ENCODE measurements at regions not wholly inside any gene's neighbourhood (a gene's known extent, or its start where the extent isn't known, plus 50 kb on each side); places are given as distances from the start of the nearest gene placed in this dataset.

DNA sequence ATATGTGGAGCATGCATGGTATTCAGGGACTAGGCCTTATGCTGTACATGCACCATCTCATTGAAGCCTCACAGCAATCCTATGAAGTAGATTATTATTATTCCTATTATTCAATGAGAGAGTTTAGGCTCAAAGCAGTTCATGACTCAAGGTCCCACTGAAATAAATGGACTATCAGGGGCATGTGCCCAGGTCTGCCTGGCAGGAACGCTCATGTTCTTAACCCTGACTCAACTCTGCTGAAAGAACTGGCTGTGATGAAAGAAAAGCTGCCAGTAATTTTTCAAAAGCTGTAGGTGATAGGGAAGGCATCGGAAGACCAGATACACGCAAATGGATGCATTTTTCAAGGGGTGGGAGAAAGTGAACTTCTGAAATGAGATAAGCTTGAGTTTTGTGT is 243.4 kb downstream of the PTTG2 start:
- Histone ChIP-seq H3K4me3 (ENCODE audit: control extremely low read depth in 1 of 5, extremely low read depth in 1 of 5, insufficient read depth in 1 of 5, low read depth in 2 of 5, low read length in 4 of 5) (no peak overlapping the region), H3K27me3 (replicated peaks in 1 of 4; ENCODE audit: control extremely low read depth in 1 of 4, control insufficient read depth in 3 of 4, insufficient read depth in 4 of 4, low read length in 3 of 4) (no peaks in the 10 kb centered on the region), H3K79me2 (ENCODE audit: control insufficient read depth, insufficient read depth, low read length) (no peaks in the 10 kb centered on the region), H3K4me2 (replicated peaks; ENCODE audit: low read depth, low read length, poor library complexity, severe bottlenecking) (no peak overlapping the region), H3K9ac (ENCODE audit: low read length) (no peak overlapping the region), H4K20me1 (ENCODE audit: control insufficient read depth, insufficient read depth, low read length, poor library complexity, severe bottlenecking) (no peaks in the 10 kb centered on the region), H3K36me3 (replicated peaks in 1 of 2; ENCODE audit: control extremely low read depth in 1 of 2, control insufficient read depth in 1 of 2, extremely low read depth in 1 of 2, insufficient read depth in 2 of 2, low read length in 1 of 2) (no peaks in the 10 kb centered on the region), H3K27ac (ENCODE audit: low read length in 2 of 2) (no peak overlapping the region), H3K9me3 (ENCODE audit: control extremely low read depth in 1 of 3, control insufficient read depth in 2 of 3, insufficient read depth in 1 of 3, low read length in 2 of 3) (no peaks in the 10 kb centered on the region), H3K4me1 (ENCODE audit: control insufficient read depth in 2 of 2, insufficient read depth in 2 of 2, low read length in 2 of 2) (no peaks in the 10 kb centered on the region), H2AFZ (ENCODE audit: insufficient read depth, low read depth, low read length, poor library complexity, severe bottlenecking) (no peak overlapping the region)
- POLR2A ChIA-PET: no interaction called here
- no peak for DNase-seq
- no peaks in the 10 kb centered on the region for H3K9me3 Mint-ChIP-seq (ENCODE audit: insufficient read depth)
- WGBS (ENCODE audit: insufficient coverage): 100% methylated on average over 1 of the region's 3 CpGs
- H3K27me3 Mint-ChIP-seq: peaks cover 1% of the 10 kb centered on the region
- H3K27ac Mint-ChIP-seq: no peak overlapping the region
- CTCF ChIA-PET: interaction anchor here (1.0 kb wide), 1 partner anchor 25 kb away, joined by 4 read pairs; no protein-coding TSS in a partner anchor
- TF ChIP-seq EZH2 (IDR thresholded peaks at IDR 0.05; ENCODE audit: borderline replicate concordance, insufficient read depth, low read depth, low read length, poor library complexity, severe bottlenecking): no peak
- TF ChIP-seq, protein P1, sequence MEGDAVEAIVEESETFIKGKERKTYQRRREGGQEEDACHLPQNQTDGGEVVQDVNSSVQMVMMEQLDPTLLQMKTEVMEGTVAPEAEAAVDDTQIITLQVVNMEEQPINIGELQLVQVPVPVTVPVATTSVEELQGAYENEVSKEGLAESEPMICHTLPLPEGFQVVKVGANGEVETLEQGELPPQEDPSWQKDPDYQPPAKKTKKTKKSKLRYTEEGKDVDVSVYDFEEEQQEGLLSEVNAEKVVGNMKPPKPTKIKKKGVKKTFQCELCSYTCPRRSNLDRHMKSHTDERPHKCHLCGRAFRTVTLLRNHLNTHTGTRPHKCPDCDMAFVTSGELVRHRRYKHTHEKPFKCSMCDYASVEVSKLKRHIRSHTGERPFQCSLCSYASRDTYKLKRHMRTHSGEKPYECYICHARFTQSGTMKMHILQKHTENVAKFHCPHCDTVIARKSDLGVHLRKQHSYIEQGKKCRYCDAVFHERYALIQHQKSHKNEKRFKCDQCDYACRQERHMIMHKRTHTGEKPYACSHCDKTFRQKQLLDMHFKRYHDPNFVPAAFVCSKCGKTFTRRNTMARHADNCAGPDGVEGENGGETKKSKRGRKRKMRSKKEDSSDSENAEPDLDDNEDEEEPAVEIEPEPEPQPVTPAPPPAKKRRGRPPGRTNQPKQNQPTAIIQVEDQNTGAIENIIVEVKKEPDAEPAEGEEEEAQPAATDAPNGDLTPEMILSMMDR (IDR thresholded peaks at IDR 0.05): no peak
- no peaks in the 10 kb centered on the region for H3K4me1 Mint-ChIP-seq
- intact Hi-C loops (cut with micrococcal nuclease): no loop called here
- ATAC-seq (ENCODE audit: low read depth): no peak
- H3K4me3 Mint-ChIP-seq: no peak overlapping the region

DNA sequence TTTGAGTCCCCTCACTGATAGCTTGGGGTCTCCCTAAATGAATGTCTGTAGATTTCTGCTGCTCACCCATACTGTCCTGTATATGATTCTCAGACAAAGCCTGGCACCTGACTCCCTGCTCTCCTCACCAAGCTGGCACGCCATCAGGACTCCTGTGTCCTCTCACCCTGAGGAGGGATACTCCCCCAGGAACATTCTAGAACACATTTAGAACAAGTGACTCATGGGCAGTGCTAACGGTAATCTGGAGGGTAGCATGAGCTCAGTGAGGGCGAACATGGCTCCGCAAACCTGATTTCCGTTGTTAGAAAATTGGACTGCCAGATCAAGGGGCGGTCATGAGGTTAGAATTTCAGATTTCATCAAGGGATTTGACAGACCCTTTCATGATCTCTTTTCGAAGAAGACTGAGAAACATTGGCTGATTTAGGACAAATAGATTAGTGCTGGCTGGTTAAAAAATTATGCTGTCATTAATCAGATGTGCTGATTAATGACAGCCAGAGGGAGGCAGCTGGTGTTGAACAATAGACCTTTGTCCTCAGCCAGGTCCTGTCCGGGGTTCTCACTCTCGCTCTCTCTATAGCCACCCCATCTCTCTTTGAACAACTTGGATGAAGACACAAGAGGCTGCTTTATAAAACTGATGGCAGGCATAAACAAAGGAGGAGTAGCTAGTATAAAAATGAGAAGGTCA is 244.3 kb downstream of the PTTG2 start:
- Histone ChIP-seq H3K9me3 (ENCODE audit: control extremely low read depth in 1 of 3, control insufficient read depth in 2 of 3, insufficient read depth in 1 of 3, low read length in 2 of 3) (no peaks in the 10 kb centered on the region), H3K79me2 (ENCODE audit: control insufficient read depth, insufficient read depth, low read length) (no peaks in the 10 kb centered on the region), H3K4me2 (replicated peaks; ENCODE audit: low read depth, low read length, poor library complexity, severe bottlenecking) (no peak overlapping the region), H3K4me1 (ENCODE audit: control insufficient read depth in 2 of 2, insufficient read depth in 2 of 2, low read length in 2 of 2) (no peaks in the 10 kb centered on the region), H3K9ac (ENCODE audit: low read length) (no peak overlapping the region), H3K4me3 (ENCODE audit: control extremely low read depth in 1 of 5, extremely low read depth in 1 of 5, insufficient read depth in 1 of 5, low read depth in 2 of 5, low read length in 4 of 5) (no peak overlapping the region), H3K36me3 (replicated peaks in 1 of 2; ENCODE audit: control extremely low read depth in 1 of 2, control insufficient read depth in 1 of 2, extremely low read depth in 1 of 2, insufficient read depth in 2 of 2, low read length in 1 of 2) (no peaks in the 10 kb centered on the region), H2AFZ (ENCODE audit: insufficient read depth, low read depth, low read length, poor library complexity, severe bottlenecking) (no peak overlapping the region), H3K27ac (ENCODE audit: low read length in 2 of 2) (no peak overlapping the region), H3K27me3 (replicated peaks in 1 of 4; ENCODE audit: control extremely low read depth in 1 of 4, control insufficient read depth in 3 of 4, insufficient read depth in 4 of 4, low read length in 3 of 4) (no peaks in the 10 kb centered on the region), H4K20me1 (ENCODE audit: control insufficient read depth, insufficient read depth, low read length, poor library complexity, severe bottlenecking) (no peaks in the 10 kb centered on the region)
- intact Hi-C loops (cut with micrococcal nuclease): no loop called here
- TF ChIP-seq, protein P1 (IDR thresholded peaks at IDR 0.05): no peak
- TF ChIP-seq EZH2 (IDR thresholded peaks at IDR 0.05; ENCODE audit: borderline replicate concordance, insufficient read depth, low read depth, low read length, poor library complexity, severe bottlenecking): no peak
- POLR2A ChIA-PET: no interaction called here
- Mint-ChIP-seq H3K4me1 (no peaks in the 10 kb centered on the region), H3K9me3 (ENCODE audit: insufficient read depth) (no peaks in the 10 kb centered on the region), H3K27me3 (no peaks in the 10 kb centered on the region), H3K27ac (no peak overlapping the region), H3K4me3 (no peak overlapping the region)
- WGBS (ENCODE audit: insufficient coverage): 95% methylated on average over 7 of the region's 9 CpGs
- CTCF ChIA-PET: interaction anchor here (1.0 kb wide), 1 partner anchor 26 kb away, joined by 4 read pairs; no protein-coding TSS in a partner anchor
- no peak for ATAC-seq (ENCODE audit: low read depth)
- DNase-seq: no peak

Data from B cell (primary cell).